Endothelial cell of umbilical vein (primary cell): ENCODE measurements at regions not wholly inside any gene's neighbourhood (a gene's known extent, or its start where the extent isn't known, plus 50 kb on each side); places are given as distances from the start of the nearest gene placed in this dataset.

Source experiments
- POLR2A ChIP-seq: IDR thresholded peaks from 2 replicates; pipeline ENCODE4 v1.6.1; 2012; ENCODE audit warnings: low read depth, mild to moderate bottlenecking, control low read depth, low read length
- POLR2AphosphoS5 ChIP-seq: IDR thresholded peaks from 2 replicates; pipeline ENCODE4 v1.6.1; 2012; ENCODE audit warnings: low read depth, mild to moderate bottlenecking, control low read depth, low read length, moderate library complexity; ENCODE audit not compliant: insufficient read depth
- TF ChIP-seq, protein P1 (sequence below), 2 donors: IDR thresholded peaks; 1 replicate in 1 of 2; 2 replicates in 1 of 2; pipeline ENCODE4 v1.5.1; 2011; ENCODE audit warnings: low read length in 2 of 2, mild to moderate bottlenecking in 2 of 2, moderate library complexity in 2 of 2, control low read depth in 1 of 2, inconsistent platforms in 1 of 2, low read depth in 1 of 2; ENCODE audit not compliant: insufficient read depth in 1 of 2; ENCODE audit errors: extremely low read depth in 1 of 2

DNA sequence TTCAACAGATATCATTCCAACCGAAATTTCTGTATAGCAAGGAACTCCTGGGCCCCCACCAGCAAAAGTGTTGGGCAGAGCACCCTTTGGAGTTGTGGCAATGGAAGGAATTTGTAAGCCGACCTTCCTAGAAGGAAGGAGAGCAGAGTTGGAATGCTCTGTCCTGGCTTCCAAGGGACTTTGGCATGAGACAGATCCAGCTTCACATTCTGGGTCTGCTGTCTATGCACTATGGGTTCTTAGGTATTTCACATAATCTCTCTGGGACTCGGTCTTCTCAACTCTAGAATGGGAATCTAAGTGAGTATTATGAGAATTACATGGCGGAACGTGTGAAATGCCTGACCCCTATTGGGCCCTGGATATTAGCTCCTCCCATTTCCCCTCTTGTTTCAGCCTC, 63.2 kb upstream of the MARCHF10 start:
- TF ChIP-seq, protein P1, sequence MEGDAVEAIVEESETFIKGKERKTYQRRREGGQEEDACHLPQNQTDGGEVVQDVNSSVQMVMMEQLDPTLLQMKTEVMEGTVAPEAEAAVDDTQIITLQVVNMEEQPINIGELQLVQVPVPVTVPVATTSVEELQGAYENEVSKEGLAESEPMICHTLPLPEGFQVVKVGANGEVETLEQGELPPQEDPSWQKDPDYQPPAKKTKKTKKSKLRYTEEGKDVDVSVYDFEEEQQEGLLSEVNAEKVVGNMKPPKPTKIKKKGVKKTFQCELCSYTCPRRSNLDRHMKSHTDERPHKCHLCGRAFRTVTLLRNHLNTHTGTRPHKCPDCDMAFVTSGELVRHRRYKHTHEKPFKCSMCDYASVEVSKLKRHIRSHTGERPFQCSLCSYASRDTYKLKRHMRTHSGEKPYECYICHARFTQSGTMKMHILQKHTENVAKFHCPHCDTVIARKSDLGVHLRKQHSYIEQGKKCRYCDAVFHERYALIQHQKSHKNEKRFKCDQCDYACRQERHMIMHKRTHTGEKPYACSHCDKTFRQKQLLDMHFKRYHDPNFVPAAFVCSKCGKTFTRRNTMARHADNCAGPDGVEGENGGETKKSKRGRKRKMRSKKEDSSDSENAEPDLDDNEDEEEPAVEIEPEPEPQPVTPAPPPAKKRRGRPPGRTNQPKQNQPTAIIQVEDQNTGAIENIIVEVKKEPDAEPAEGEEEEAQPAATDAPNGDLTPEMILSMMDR (IDR thresholded peaks at IDR 0.05; ENCODE audit: extremely low read depth in 1 of 2, insufficient read depth in 1 of 2, low read depth in 1 of 2, low read length in 2 of 2): no peak
- TF ChIP-seq POLR2AphosphoS5 (no peak), POLR2A (no peak)
